HG02885 (cell line): ENCODE measurements at regions not wholly inside any gene's neighbourhood (a gene's known extent, or its start where the extent isn't known, plus 50 kb on each side); places are given as distances from the start of the nearest gene placed in this dataset.
"Not testable (repeated sequence)": the region's sequence is repeated elsewhere in the genome, so short reads cannot be mapped to it uniquely, and the experiment has no call there.

Source experiments
- ATAC-seq: cut with Tn5 transposase; IDR thresholded peaks from one replicate; pipeline ENCODE4 v1.9.1; 2021; ENCODE audit warnings: mild to moderate bottlenecking; ENCODE audit not compliant: unreplicated experiment, poor library complexity

- no peak for ATAC-seq
Observed at GRCh38 chr3:157861076-157861765, 245.0 kb downstream of the SHOX2 start.

- ATAC-seq = no peak
Observed at GRCh38 chr3:157859541-157859940, 246.7 kb downstream of the SHOX2 start.

- ATAC-seq = no peak
Observed at GRCh38 chr3:157858821-157859220, 247.4 kb downstream of the SHOX2 start.

GRCh38 chr3:157857440-157857839 is 248.8 kb downstream of the SHOX2 start:
- no peak for ATAC-seq

- ATAC-seq = no peak
Observed at GRCh38 chr3:157856078-157856939, 249.9 kb downstream of the SHOX2 start.

- not testable (repeated sequence) for ATAC-seq
Observed at GRCh38 chr3:157845839-157846238, 260.4 kb downstream of the SHOX2 start.

GRCh38 chr3:157844800-157845565 is 261.2 kb downstream of the SHOX2 start:
- ATAC-seq = no peak

- ATAC-seq = no peak
Observed at GRCh38 chr3:157844216-157844615, 262.0 kb downstream of the SHOX2 start.

GRCh38 chr3:157841029-157841428 is 265.2 kb downstream of the SHOX2 start:
- no peak for ATAC-seq

GRCh38 chr3:157840564-157840963 is 265.7 kb downstream of the SHOX2 start:
- no peak for ATAC-seq

- no peak for ATAC-seq
Observed at GRCh38 chr3:157838457-157838856, 267.8 kb downstream of the SHOX2 start.

- no peak for ATAC-seq
Observed at GRCh38 chr3:157837336-157837735, 268.9 kb downstream of the SHOX2 start.

- ATAC-seq = no peak
Observed at GRCh38 chr3:157836022-157836421, 270.2 kb downstream of the SHOX2 start.

GRCh38 chr3:157832588-157832987 is 273.6 kb downstream of the SHOX2 start:
- ATAC-seq = no peak

GRCh38 chr3:157830556-157831236 is 275.5 kb downstream of the SHOX2 start:
- ATAC-seq = no peak

- no peak for ATAC-seq
Observed at GRCh38 chr3:157829786-157830185, 276.4 kb downstream of the SHOX2 start.

GRCh38 chr3:157824281-157824680 is 281.9 kb downstream of the SHOX2 start:
- no peak for ATAC-seq

GRCh38 chr3:157823050-157823449 is 283.2 kb downstream of the SHOX2 start:
- ATAC-seq = no peak

- ATAC-seq = no peak
Observed at GRCh38 chr3:157820157-157820517, 286.1 kb downstream of the SHOX2 start.
